ENCODE measurements at regions not wholly inside any gene's neighbourhood (a gene's known extent, or its start where the extent isn't known, plus 50 kb on each side); places are given as distances from the start of the nearest gene placed in this dataset.

GRCh38 chr3:83096-83495, 113.5 kb upstream of the CHL1 start:
- TF ChIP-seq POLR2A (IDR thresholded peaks at IDR 0.05): no peak
- no peak for TF ChIP-seq CTCF (IDR thresholded peaks at IDR 0.05)

All from Peyer's patch (tissue), 4 donors.